HG03432 (cell line): ENCODE measurements at regions not wholly inside any gene's neighbourhood (a gene's known extent, or its start where the extent isn't known, plus 50 kb on each side); places are given as distances from the start of the nearest gene placed in this dataset.
"Not testable (repeated sequence)": the region's sequence is repeated elsewhere in the genome, so short reads cannot be mapped to it uniquely, and the experiment has no call there.

ENCODE experiments used
- ATAC-seq: cut with Tn5 transposase; IDR thresholded peaks from one replicate; pipeline ENCODE4 v1.9.1; 2021; ENCODE audit warnings: mild to moderate bottlenecking, moderate library complexity; ENCODE audit not compliant: unreplicated experiment

DNA sequence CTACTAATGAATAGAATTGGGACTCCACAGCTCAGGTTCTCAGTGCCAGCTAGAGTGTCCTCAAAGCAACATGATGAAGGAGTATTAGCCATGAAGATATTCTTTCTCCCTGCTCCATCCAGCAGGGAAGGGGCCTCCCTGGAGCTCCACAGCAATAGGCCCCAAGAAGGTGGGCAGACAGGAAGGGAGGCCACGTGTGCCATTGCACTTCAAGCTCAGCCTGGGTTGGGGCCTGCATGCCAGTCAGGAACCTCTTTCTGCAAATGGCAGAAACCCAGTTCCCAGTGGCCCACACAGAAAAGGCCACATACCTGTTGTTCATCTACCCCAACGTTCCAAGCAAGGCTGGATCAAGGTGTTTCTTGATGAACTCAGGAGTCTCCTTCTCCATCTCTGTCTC is 357.5 kb upstream of the SFSWAP start:
- no peak for ATAC-seq

GRCh38 chr12:131353826-131354225 is 357.1 kb upstream of the SFSWAP start:
- no peak for ATAC-seq

DNA sequence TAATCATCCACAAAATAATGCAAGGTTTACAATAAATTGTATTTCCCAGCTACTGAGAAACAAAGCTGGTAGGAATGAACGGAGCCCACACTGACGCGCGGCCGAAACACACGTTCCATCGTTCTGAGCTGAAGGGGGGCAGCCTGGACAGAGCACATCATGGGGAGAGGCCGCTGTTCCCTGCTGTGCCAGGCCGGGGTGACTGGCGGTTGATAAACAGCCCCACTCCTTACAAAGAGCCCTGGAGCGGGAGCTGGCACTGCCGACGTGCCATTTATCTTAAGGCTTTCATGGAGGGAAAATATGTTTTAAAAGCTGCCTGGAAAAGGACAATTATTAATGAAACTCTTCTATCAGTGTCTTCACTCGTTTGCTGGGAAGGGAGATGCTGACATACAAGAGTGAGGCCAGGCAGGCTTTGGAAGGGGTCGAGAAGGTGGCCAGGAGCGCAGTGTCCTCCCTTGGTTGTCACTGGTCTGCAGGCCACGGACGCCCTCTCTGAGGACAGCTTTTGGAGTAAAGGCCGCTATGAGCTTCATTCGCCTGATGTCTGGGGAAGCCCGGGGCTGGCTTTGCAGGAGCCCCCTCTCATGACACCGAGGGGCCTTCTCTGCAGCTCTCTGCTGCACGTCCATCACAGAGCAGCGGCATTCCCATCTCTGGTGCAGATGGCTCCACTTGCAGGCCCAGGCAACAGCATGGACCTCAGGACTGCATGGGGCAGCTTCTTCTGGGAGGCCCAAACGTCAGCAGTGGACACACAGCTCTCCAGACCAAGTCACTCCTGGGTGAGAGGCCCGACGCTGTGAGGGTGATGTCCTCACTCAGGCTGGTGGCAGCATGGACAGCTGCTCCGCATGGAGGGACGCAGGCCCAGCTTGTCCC is 355.3 kb upstream of the SFSWAP start:
- no peak for ATAC-seq

- no peak for ATAC-seq
These were observed 354.3 kb upstream of the SFSWAP start for GRCh38 chr12:131356485-131357184.

- ATAC-seq = no peak
These were observed 353.6 kb upstream of the SFSWAP start for GRCh38 chr12:131357185-131357747.

GRCh38 chr12:131357920-131358319 is 353.0 kb upstream of the SFSWAP start:
- no peak for ATAC-seq

- ATAC-seq = no peak
These were observed 348.3 kb upstream of the SFSWAP start for GRCh38 chr12:131362291-131363211.

DNA sequence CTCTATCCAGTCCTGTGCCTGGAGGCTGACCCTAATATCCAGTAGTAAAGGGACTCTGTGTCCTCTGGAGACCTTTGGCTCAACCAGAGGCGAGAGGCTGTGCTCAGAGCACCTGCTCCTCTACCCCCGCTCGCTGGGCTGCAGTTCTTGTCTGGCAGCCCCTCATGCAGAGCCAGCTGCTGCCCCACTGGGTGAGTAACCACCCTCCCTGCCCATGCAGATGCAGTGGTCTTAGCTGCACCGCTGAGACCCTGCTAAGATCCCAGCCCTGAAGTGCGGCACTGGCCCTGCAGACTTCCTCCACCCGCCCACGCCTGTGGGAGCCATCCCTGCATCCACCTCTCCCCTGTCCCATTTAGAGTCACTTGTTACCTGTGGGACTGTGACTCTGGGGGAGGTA is 347.5 kb upstream of the SFSWAP start:
- ATAC-seq = no peak

DNA sequence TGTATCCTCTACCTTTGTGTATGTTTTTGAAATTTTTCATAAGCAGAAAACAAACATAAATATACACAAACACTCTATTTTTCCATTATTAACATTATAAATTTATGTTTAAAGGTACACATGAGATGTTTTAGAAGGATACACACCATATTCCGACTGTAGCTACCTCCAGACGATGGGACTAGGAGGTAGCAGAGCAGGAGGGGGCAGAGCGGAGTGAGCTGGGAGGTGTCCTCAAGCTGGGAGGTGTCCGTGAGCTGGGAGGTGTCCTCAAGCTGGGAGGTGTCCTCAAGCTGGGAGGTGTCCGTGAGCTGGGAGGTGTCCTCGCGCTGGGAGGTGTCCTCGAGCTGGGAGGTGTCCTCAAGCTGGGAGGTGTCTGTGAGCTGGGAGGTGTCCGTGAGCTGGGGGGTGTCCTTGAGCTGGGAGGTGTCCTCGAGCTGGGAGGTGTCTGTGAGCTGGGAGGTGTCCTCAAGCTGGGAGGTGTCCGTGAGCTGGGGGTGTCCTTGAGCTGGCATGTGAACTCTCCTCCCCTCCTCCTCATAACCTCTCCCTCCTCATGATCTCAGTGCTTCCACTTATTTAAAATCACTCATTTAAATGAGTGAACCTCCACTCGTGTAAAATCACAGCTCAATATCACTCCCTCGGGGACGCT is 346.9 kb upstream of the SFSWAP start:
- no peak for ATAC-seq

DNA sequence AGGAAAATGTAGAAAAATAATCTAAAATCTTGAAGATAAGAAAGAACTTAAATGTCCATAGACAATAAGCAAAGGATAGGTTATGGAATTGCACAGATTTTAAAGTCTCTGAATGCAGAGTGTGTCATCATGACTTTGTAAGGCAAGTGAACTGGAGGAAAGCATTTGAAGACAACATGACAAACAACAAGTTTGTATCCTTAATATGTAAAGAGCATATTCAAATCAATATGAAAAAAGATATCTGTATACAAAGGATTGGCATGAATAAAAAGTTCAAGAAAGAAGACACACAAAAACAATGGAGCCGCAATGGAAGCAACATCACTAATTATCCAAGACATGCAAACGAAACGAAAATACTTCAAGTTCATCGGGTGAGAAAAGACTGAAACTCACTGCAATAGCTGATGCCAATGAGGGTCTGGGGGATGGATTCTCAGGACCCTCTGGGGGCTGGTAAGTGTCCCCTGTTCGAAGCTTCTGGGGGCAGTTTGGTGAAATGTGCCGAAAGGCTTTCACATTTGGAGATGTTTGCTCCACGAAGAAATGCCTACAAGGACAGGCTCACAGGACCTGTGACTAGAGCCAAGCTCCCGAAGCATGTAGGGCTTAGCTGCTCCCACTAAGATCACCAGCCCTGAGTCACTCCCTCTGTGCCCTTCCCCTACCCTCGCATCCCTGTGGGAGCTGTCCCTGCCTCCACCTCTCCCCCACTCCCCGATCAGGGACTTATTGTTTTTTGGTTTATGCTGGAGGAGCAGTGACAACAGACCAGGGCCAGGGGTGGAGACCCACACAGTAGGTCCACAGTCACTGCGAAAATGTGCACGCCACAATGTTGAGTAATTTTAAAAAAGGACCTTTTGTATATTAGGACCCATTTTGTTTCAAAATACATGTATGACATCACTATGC is 345.7 kb upstream of the SFSWAP start:
- ATAC-seq = no peak

GRCh38 chr12:131365821-131366260 is 345.0 kb upstream of the SFSWAP start:
- ATAC-seq = no peak

GRCh38 chr12:131366261-131366871 is 344.5 kb upstream of the SFSWAP start:
- ATAC-seq = no peak

- ATAC-seq = not testable (repeated sequence)
These were observed 343.6 kb upstream of the SFSWAP start for GRCh38 chr12:131367067-131367982.

- no peak for ATAC-seq
These were observed 342.8 kb upstream of the SFSWAP start for GRCh38 chr12:131367983-131368667.

- ATAC-seq = no peak
These were observed 342.2 kb upstream of the SFSWAP start for GRCh38 chr12:131368668-131369071.

DNA sequence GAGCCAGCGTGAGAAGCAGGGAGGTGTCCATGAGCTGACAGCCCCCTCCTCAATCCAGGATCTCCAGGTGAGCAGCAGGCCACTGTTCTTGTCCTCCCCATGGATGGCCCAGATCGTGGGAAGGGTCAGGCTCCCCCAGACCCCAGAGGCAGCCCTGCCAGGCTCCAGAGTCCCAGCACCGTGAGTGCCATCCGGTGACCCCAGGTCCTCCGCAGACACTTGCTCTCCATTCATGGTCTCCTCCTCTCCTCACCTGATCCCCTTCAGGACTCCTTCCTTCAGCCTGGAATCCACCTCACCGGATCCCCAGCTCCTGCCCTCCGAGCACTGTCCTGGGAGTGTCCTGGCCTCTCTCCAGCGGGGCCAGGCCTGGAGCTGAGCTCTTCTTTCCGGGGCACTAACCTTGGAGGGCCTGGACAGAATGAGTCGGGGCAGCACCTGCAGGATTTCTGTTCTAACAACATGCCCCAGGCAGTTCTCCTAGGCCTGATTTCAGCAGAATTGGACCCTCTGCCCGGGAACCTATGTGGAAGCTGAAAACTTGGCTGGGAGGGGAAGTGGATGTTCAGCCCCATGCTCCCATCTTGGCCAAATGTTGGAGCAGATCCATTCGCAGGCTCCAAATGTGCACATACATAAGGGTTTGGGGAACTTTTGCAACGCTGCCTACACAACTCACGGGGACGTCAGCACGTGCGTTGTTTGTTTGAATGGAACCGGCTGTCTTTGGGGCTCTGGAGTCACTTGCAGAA is 341.6 kb upstream of the SFSWAP start:
- ATAC-seq = no peak
